Prostate gland (tissue), 2 donors: ENCODE measurements at regions not wholly inside any gene's neighbourhood (a gene's known extent, or its start where the extent isn't known, plus 50 kb on each side); places are given as distances from the start of the nearest gene placed in this dataset.
"Not testable (repeated sequence)": the region's sequence is repeated elsewhere in the genome, so short reads cannot be mapped to it uniquely, and the experiment has no call there.

Source experiments
- DNase-seq: peaks from one replicate; pipeline ENCODE4 v3.0.0-alpha.2; 2019; ENCODE audit warnings: low spot score
- H3K27ac ChIP-seq, 2 donors: fragments of 200-600 bp; sonication (generic); 2 replicates each; pipeline ENCODE4 v1.5.1; 2017 to 2019
- H3K27me3 ChIP-seq: fragments of 200-600 bp; sonication (generic); replicated peaks from 2 replicates; pipeline ENCODE4 v1.5.1; 2019; ENCODE audit not compliant: insufficient read depth
- H3K36me3 ChIP-seq, 2 donors: fragments of 200-600 bp; sonication (generic); 1 replicate in 1 of 2; 2 replicates in 1 of 2; pipeline versions ENCODE4 v1.5.1 to v1.8.1; 2017 to 2019
- H3K4me1 ChIP-seq: fragments of 200-600 bp; sonication (generic); replicated peaks from 2 replicates; pipeline ENCODE4 v1.5.1; 2019
- H3K4me3 ChIP-seq, 2 donors: fragments of 200-600 bp; sonication (generic); 2 replicates each; pipeline ENCODE4 v1.5.1; 2017 to 2019
- H3K9me3 ChIP-seq: fragments of 200-600 bp; sonication (generic); 2 replicates; pipeline ENCODE4 v1.5.1; 2017
- CTCF ChIP-seq, 4 experiments: fragments of 200-600 bp in 2 of 4; fragments of 450-650 bp in 2 of 4; sonication (generic) in 2 of 4; IDR thresholded peaks; 1 replicate in 3 of 4; 2 replicates in 1 of 4; pipeline ENCODE4 v1.5.1; 2016 to 2019; ENCODE audit warnings: antibody characterized with exemption in 4 of 4, mild to moderate bottlenecking in 2 of 4, moderate library complexity in 2 of 4
- POLR2A ChIP-seq: fragments of 450-650 bp; IDR thresholded peaks from one replicate; pipeline ENCODE4 v1.6.1; 2016; ENCODE audit warnings: antibody characterized with exemption, mild to moderate bottlenecking
- POLR2AphosphoS5 ChIP-seq: sonication (generic); formaldehyde crosslinking; IDR thresholded peaks from one replicate; pipeline ENCODE4 v1.6.1; 2017; ENCODE audit warnings: antibody characterized with exemption
- WGBS: methylation state at CpG from one replicate; pipeline ENCODE4 v1.1.5; 2018; 5-methylcytosine and 5-hydroxymethylcytosine counted together
- intact Hi-C: fragments of 100-400 bp; cut with DNase I; formaldehyde crosslinking; loops from one replicate; pipeline ENCODE4 v1.14.2; 2022

- Histone ChIP-seq H3K27ac (peak overlapping the region; percentile 33 to 55), H3K4me1 (peaks cover 4% of the 10 kb centered on the region), H3K27me3 (no peaks in the 10 kb centered on the region), H3K36me3 (no peaks in the 10 kb centered on the region), H3K4me3 (no peak overlapping the region), H3K9me3 (no peaks in the 10 kb centered on the region)
- intact Hi-C loops = no loop called here
- DNase-seq = no peak
- no peak for TF ChIP-seq POLR2AphosphoS5
- no peak for TF ChIP-seq CTCF (IDR thresholded peaks at IDR 0.05)
- no peak for TF ChIP-seq POLR2A
- 88% methylated on average over 8 of the region's 8 CpGs for WGBS
Measured at GRCh38 chr6:44738601-44739146, 351.2 kb downstream of the CDC5L start.

GRCh38 chr6:44739181-44739580, 351.7 kb downstream of the CDC5L start:
- Histone ChIP-seq H3K36me3 (no peaks in the 10 kb centered on the region), H3K4me1 (peaks cover 4% of the 10 kb centered on the region), H3K27me3 (no peaks in the 10 kb centered on the region), H3K4me3 (no peak overlapping the region), H3K9me3 (no peaks in the 10 kb centered on the region), H3K27ac (peak overlapping the region in 1 of 2 donors; percentile 55)
- no peak for DNase-seq
- intact Hi-C loops = no loop called here
- no peak for TF ChIP-seq CTCF (IDR thresholded peaks at IDR 0.05)
- TF ChIP-seq POLR2A = no peak
- TF ChIP-seq POLR2AphosphoS5 = no peak
- 96% methylated on average over 16 of the region's 16 CpGs for WGBS

- intact Hi-C loops = no loop called here
- Histone ChIP-seq H3K9me3 (no peaks in the 10 kb centered on the region), H3K4me3 (no peak overlapping the region), H3K27ac (peak overlapping the region in 1 of 2 donors; percentile 2), H3K4me1 (peaks cover 4% of the 10 kb centered on the region), H3K27me3 (no peaks in the 10 kb centered on the region), H3K36me3 (no peaks in the 10 kb centered on the region)
- no peak for DNase-seq
- TF ChIP-seq POLR2AphosphoS5 (no peak), CTCF (IDR thresholded peaks at IDR 0.05) (no peak), POLR2A (no peak)
- WGBS = 95% methylated on average over 8 of the region's 8 CpGs
Measured at GRCh38 chr6:44740566-44741120, 353.1 kb downstream of the CDC5L start.

GRCh38 chr6:44742201-44742600, 354.7 kb downstream of the CDC5L start:
- TF ChIP-seq CTCF (IDR thresholded peaks at IDR 0.05) (no peak), POLR2A (no peak), POLR2AphosphoS5 (no peak)
- H3K36me3 ChIP-seq = no peaks in the 10 kb centered on the region
- H3K27ac ChIP-seq = no peak overlapping the region
- no peak overlapping the region for H3K4me3 ChIP-seq
- H3K4me1 ChIP-seq = peaks cover 4% of the 10 kb centered on the region
- intact Hi-C loops = no loop called here
- WGBS = 84% methylated on average over 2 of the region's 2 CpGs
- H3K9me3 ChIP-seq = no peaks in the 10 kb centered on the region
- no peaks in the 10 kb centered on the region for H3K27me3 ChIP-seq
- no peak for DNase-seq

GRCh38 chr6:44742828-44743372, 355.4 kb downstream of the CDC5L start:
- 96% methylated on average over 2 of the region's 2 CpGs for WGBS
- H3K4me3 ChIP-seq = no peak overlapping the region
- peaks cover 4% of the 10 kb centered on the region for H3K4me1 ChIP-seq
- intact Hi-C loops = no loop called here
- no peak for TF ChIP-seq POLR2AphosphoS5
- TF ChIP-seq POLR2A = no peak
- no peak for TF ChIP-seq CTCF (IDR thresholded peaks at IDR 0.05)
- DNase-seq = no peak
- H3K27ac ChIP-seq = no peak overlapping the region
- H3K36me3 ChIP-seq = no peaks in the 10 kb centered on the region
- no peaks in the 10 kb centered on the region for H3K27me3 ChIP-seq
- H3K9me3 ChIP-seq = no peaks in the 10 kb centered on the region

- H3K27me3 ChIP-seq, H3K4me3 ChIP-seq, H3K9me3 ChIP-seq, intact Hi-C loops, H3K36me3 ChIP-seq, H3K27ac ChIP-seq, H3K4me1 ChIP-seq, DNase-seq: not testable (repeated sequence)
- 97% methylated on average over 18 of the region's 18 CpGs for WGBS
Measured at GRCh38 chr6:44760116-44760515, 372.6 kb downstream of the CDC5L start.
